GM23338 (cell line): ENCODE measurements at regions not wholly inside any gene's neighbourhood (a gene's known extent, or its start where the extent isn't known, plus 50 kb on each side); places are given as distances from the start of the nearest gene placed in this dataset.
"Not testable (repeated sequence)": the region's sequence is repeated elsewhere in the genome, so short reads cannot be mapped to it uniquely, and the experiment has no call there.

ENCODE experiments used
- ATAC-seq: fragments of 200-7000 bp; cut with Tn5 transposase; 3 replicates; pipeline ENCODE4 v1.9.1; 2020
- DNase-seq: peaks from one replicate; pipeline ENCODE4 v3.0.0-alpha.2; 2015; ENCODE audit warnings: low spot score
- H2AFZ ChIP-seq: fragments of 200-600 bp; sonication (generic); 2 replicates; pipeline ENCODE4 v1.8.0; 2016; ENCODE audit warnings: antibody characterized with exemption, mild to moderate bottlenecking, moderate library complexity
- H3F3A ChIP-seq: fragments of 200-600 bp; sonication (generic); replicated peaks from 2 replicates; pipeline ENCODE4 v1.8.0; 2017; ENCODE audit warnings: antibody characterized with exemption, mixed run types, low read depth
- H3K27ac ChIP-seq: fragments of 200-600 bp; sonication (generic); 2 replicates; pipeline ENCODE4 v1.6.1; 2016; ENCODE audit warnings: low read depth
- H3K27me3 ChIP-seq: fragments of 200-600 bp; sonication (generic); 2 replicates; pipeline ENCODE4 v1.8.0; 2016; ENCODE audit warnings: mild to moderate bottlenecking, mixed run types, moderate library complexity; ENCODE audit not compliant: insufficient read depth
- H3K36me3 ChIP-seq: fragments of 200-600 bp; sonication (generic); 2 replicates; pipeline ENCODE4 v1.8.0; 2016; ENCODE audit warnings: mild to moderate bottlenecking; ENCODE audit not compliant: insufficient read depth
- H3K4me1 ChIP-seq: fragments of 200-600 bp; sonication (generic); 2 replicates; pipeline ENCODE4 v1.8.0; 2016; ENCODE audit warnings: mild to moderate bottlenecking, moderate library complexity; ENCODE audit not compliant: insufficient read depth
- H3K4me2 ChIP-seq: fragments of 200-600 bp; sonication (generic); 2 replicates; pipeline ENCODE4 v1.7.1; 2017; ENCODE audit warnings: mixed run types
- H3K4me3 ChIP-seq: fragments of 200-600 bp; sonication (generic); 2 replicates; pipeline ENCODE4 v1.6.1; 2016; ENCODE audit warnings: mixed run types
- H3K79me2 ChIP-seq: fragments of 200-600 bp; sonication (generic); replicated peaks from 2 replicates; pipeline ENCODE4 v1.8.0; 2017; ENCODE audit warnings: mild to moderate bottlenecking; ENCODE audit not compliant: insufficient read depth
- H3K9me2 ChIP-seq: fragments of 200-600 bp; sonication (generic); 2 replicates; pipeline ENCODE4 v1.8.0; 2017; ENCODE audit not compliant: insufficient read depth
- H4K20me1 ChIP-seq: fragments of 200-600 bp; sonication (generic); replicated peaks from 2 replicates; pipeline ENCODE4 v1.8.0; 2017; ENCODE audit warnings: mild to moderate bottlenecking; ENCODE audit not compliant: insufficient read depth
- H3K27ac Mint-ChIP-seq: 2 replicates; pipeline ENCODE4 v1.8.0; 2020; ENCODE audit warnings: inconsistent platforms, mild to moderate bottlenecking, moderate library complexity, mixed read lengths
- H3K27me3 Mint-ChIP-seq: 3 replicates; pipeline ENCODE4 v1.8.0; 2022; ENCODE audit warnings: low read depth, mild to moderate bottlenecking, moderate library complexity, mixed read lengths, inconsistent platforms; ENCODE audit not compliant: insufficient read depth, poor library complexity
- H3K36me3 Mint-ChIP-seq: 3 replicates; pipeline ENCODE4 v1.8.0; 2021; ENCODE audit warnings: low read depth, mild to moderate bottlenecking, inconsistent platforms, moderate library complexity, mixed read lengths
- H3K4me1 Mint-ChIP-seq: 3 replicates; pipeline ENCODE4 v1.8.0; 2020; ENCODE audit warnings: mild to moderate bottlenecking, inconsistent platforms, mixed read lengths
- H3K4me3 Mint-ChIP-seq: 3 replicates; pipeline ENCODE4 v1.8.0; 2021; ENCODE audit warnings: moderate library complexity, mild to moderate bottlenecking, inconsistent platforms, mixed read lengths
- H3K9me3 Mint-ChIP-seq: 3 replicates; pipeline ENCODE4 v1.8.0; 2020; ENCODE audit warnings: moderate library complexity, mild to moderate bottlenecking, inconsistent platforms, mixed read lengths
- CREB1 ChIP-seq: fragments of 250-450 bp; sonication (Bioruptor Pico); IDR thresholded peaks from 2 replicates; pipeline ENCODE4 v1.5.0; 2020; ENCODE audit warnings: low read depth, mild to moderate bottlenecking, moderate library complexity
- EZH2 ChIP-seq: fragments of 200-600 bp; sonication (generic); IDR thresholded peaks from one replicate; pipeline ENCODE4 v1.8.0; 2017; ENCODE audit warnings: antibody characterized with exemption, mild to moderate bottlenecking, low read depth; ENCODE audit not compliant: unreplicated experiment
- EZH2phosphoT487 ChIP-seq: fragments of 200-600 bp; sonication (generic); IDR thresholded peaks from one replicate; pipeline ENCODE4 v1.8.1; 2018; ENCODE audit warnings: antibody characterized with exemption; ENCODE audit not compliant: unreplicated experiment
- JUNB ChIP-seq: IDR thresholded peaks from one replicate; pipeline ENCODE4 v1.6.1; 2016; ENCODE audit warnings: antibody characterized with exemption; ENCODE audit not compliant: unreplicated experiment
- POLR2AphosphoS5 ChIP-seq: IDR thresholded peaks from 2 replicates; pipeline ENCODE4 v1.6.1; 2016; ENCODE audit warnings: antibody characterized with exemption, low read depth
- STAT1 ChIP-seq: IDR thresholded peaks from one replicate; pipeline ENCODE4 v1.6.1; 2016; ENCODE audit warnings: antibody characterized with exemption; ENCODE audit not compliant: unreplicated experiment
- ZNF114 ChIP-seq: fragments of 250-450 bp; sonication (Bioruptor Pico); IDR thresholded peaks from 2 replicates; pipeline ENCODE4 v1.5.0; 2020; ENCODE audit warnings: mild to moderate bottlenecking, moderate library complexity
- TF ChIP-seq, protein P1 (sequence below): fragments of 250-450 bp; sonication (Bioruptor Pico); IDR thresholded peaks from 2 replicates; pipeline ENCODE4 v1.5.0; 2020; ENCODE audit warnings: mild to moderate bottlenecking, moderate library complexity
- TF ChIP-seq, protein P2 (sequence below): IDR thresholded peaks from 2 replicates; pipeline ENCODE4 v1.6.1; 2016; ENCODE audit warnings: antibody characterized with exemption
- TF ChIP-seq, protein P3 (sequence below), 2 experiments: fragments of 200-600 bp in 1 of 2; sonication (generic) in 1 of 2; conservative IDR thresholded peaks; 2 replicates each; pipeline versions ENCODE4 v1.5.1 to v1.6.1; 2016 to 2017; ENCODE audit warnings: antibody characterized with exemption in 2 of 2, low read depth in 2 of 2, mild to moderate bottlenecking in 2 of 2, moderate library complexity in 1 of 2
- TF ChIP-seq, protein P4 (sequence below): IDR thresholded peaks from one replicate; pipeline ENCODE4 v1.6.1; 2018; ENCODE audit warnings: antibody characterized with exemption; ENCODE audit not compliant: unreplicated experiment

DNA sequence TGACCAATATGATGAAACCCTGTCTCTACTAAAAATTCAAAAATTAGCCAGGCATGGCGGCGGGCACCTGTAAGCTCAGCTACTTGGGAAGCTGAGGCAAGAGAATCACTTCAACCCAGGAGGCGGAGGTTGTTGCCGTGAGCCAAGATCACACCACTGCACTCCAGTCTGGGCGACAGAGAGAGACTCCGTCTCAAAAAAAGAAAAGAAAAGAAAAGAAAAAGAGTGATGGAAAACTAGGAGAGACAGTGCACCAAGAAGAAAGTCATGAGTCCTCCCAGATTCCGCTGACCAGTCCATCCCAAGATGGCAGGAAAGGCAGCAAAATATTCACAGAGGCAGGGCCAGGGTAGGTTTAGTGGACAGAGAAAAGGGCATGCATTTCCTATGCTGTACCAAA lies 226.9 kb downstream of the ASMT start:
- H3K4me1 ChIP-seq, result no peaks in the 10 kb centered on the region
- no peak overlapping the region for H3K4me3 ChIP-seq
- H4K20me1 ChIP-seq, result no peaks in the 10 kb centered on the region
- no peak overlapping the region for H2AFZ ChIP-seq
- no peak overlapping the region for H3K27ac ChIP-seq
- ATAC-seq (no peak), DNase-seq (no peak)
- H3K27me3 Mint-ChIP-seq, result peaks cover 8% of the 10 kb centered on the region
- H3K9me3 Mint-ChIP-seq, result peaks cover 29% of the 10 kb centered on the region
- H3K27me3 ChIP-seq, result no peaks in the 10 kb centered on the region
- TF ChIP-seq EZH2 (no peak), ZNF114 (CRISPR knock-in tag) (no peak), CREB1 (CRISPR knock-in tag) (no peak), POLR2AphosphoS5 (no peak), STAT1 (no peak), JUNB (no peak), EZH2phosphoT487 (no peak)
- TF ChIP-seq, protein P1, sequence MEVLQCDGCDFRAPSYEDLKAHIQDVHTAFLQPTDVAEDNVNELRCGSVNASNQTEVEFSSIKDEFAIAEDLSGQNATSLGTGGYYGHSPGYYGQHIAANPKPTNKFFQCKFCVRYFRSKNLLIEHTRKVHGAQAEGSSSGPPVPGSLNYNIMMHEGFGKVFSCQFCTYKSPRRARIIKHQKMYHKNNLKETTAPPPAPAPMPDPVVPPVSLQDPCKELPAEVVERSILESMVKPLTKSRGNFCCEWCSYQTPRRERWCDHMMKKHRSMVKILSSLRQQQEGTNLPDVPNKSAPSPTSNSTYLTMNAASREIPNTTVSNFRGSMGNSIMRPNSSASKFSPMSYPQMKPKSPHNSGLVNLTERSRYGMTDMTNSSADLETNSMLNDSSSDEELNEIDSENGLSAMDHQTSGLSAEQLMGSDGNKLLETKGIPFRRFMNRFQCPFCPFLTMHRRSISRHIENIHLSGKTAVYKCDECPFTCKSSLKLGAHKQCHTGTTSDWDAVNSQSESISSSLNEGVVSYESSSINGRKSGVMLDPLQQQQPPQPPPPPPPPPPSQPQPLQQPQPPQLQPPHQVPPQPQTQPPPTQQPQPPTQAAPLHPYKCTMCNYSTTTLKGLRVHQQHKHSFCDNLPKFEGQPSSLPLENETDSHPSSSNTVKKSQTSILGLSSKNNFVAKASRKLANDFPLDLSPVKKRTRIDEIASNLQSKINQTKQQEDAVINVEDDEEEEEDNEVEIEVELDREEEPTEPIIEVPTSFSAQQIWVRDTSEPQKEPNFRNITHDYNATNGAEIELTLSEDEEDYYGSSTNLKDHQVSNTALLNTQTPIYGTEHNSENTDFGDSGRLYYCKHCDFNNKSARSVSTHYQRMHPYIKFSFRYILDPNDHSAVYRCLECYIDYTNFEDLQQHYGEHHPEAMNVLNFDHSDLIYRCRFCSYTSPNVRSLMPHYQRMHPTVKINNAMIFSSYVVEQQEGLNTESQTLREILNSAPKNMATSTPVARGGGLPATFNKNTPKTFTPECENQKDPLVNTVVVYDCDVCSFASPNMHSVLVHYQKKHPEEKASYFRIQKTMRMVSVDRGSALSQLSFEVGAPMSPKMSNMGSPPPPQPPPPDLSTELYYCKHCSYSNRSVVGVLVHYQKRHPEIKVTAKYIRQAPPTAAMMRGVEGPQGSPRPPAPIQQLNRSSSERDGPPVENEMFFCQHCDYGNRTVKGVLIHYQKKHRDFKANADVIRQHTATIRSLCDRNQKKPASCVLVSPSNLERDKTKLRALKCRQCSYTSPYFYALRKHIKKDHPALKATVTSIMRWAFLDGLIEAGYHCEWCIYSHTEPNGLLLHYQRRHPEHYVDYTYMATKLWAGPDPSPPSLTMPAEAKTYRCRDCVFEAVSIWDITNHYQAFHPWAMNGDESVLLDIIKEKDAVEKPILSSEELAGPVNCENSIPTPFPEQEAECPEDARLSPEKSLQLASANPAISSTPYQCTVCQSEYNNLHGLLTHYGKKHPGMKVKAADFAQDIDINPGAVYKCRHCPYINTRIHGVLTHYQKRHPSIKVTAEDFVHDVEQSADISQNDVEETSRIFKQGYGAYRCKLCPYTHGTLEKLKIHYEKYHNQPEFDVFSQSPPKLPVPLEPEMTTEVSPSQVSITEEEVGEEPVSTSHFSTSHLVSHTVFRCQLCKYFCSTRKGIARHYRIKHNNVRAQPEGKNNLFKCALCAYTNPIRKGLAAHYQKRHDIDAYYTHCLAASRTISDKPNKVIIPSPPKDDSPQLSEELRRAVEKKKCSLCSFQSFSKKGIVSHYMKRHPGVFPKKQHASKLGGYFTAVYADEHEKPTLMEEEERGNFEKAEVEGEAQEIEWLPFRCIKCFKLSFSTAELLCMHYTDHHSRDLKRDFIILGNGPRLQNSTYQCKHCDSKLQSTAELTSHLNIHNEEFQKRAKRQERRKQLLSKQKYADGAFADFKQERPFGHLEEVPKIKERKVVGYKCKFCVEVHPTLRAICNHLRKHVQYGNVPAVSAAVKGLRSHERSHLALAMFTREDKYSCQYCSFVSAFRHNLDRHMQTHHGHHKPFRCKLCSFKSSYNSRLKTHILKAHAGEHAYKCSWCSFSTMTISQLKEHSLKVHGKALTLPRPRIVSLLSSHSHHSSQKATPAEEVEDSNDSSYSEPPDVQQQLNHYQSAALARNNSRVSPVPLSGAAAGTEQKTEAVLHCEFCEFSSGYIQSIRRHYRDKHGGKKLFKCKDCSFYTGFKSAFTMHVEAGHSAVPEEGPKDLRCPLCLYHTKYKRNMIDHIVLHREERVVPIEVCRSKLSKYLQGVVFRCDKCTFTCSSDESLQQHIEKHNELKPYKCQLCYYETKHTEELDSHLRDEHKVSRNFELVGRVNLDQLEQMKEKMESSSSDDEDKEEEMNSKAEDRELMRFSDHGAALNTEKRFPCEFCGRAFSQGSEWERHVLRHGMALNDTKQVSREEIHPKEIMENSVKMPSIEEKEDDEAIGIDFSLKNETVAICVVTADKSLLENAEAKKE (CRISPR knock-in tag), result no peak
- TF ChIP-seq, protein P2, sequence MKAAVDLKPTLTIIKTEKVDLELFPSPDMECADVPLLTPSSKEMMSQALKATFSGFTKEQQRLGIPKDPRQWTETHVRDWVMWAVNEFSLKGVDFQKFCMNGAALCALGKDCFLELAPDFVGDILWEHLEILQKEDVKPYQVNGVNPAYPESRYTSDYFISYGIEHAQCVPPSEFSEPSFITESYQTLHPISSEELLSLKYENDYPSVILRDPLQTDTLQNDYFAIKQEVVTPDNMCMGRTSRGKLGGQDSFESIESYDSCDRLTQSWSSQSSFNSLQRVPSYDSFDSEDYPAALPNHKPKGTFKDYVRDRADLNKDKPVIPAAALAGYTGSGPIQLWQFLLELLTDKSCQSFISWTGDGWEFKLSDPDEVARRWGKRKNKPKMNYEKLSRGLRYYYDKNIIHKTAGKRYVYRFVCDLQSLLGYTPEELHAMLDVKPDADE, result no peak
- TF ChIP-seq, protein P3, sequence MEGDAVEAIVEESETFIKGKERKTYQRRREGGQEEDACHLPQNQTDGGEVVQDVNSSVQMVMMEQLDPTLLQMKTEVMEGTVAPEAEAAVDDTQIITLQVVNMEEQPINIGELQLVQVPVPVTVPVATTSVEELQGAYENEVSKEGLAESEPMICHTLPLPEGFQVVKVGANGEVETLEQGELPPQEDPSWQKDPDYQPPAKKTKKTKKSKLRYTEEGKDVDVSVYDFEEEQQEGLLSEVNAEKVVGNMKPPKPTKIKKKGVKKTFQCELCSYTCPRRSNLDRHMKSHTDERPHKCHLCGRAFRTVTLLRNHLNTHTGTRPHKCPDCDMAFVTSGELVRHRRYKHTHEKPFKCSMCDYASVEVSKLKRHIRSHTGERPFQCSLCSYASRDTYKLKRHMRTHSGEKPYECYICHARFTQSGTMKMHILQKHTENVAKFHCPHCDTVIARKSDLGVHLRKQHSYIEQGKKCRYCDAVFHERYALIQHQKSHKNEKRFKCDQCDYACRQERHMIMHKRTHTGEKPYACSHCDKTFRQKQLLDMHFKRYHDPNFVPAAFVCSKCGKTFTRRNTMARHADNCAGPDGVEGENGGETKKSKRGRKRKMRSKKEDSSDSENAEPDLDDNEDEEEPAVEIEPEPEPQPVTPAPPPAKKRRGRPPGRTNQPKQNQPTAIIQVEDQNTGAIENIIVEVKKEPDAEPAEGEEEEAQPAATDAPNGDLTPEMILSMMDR (conservative IDR thresholded peaks at IDR 0.05; ENCODE audit: low read depth in 2 of 2), result no peak
- TF ChIP-seq, protein P4, sequence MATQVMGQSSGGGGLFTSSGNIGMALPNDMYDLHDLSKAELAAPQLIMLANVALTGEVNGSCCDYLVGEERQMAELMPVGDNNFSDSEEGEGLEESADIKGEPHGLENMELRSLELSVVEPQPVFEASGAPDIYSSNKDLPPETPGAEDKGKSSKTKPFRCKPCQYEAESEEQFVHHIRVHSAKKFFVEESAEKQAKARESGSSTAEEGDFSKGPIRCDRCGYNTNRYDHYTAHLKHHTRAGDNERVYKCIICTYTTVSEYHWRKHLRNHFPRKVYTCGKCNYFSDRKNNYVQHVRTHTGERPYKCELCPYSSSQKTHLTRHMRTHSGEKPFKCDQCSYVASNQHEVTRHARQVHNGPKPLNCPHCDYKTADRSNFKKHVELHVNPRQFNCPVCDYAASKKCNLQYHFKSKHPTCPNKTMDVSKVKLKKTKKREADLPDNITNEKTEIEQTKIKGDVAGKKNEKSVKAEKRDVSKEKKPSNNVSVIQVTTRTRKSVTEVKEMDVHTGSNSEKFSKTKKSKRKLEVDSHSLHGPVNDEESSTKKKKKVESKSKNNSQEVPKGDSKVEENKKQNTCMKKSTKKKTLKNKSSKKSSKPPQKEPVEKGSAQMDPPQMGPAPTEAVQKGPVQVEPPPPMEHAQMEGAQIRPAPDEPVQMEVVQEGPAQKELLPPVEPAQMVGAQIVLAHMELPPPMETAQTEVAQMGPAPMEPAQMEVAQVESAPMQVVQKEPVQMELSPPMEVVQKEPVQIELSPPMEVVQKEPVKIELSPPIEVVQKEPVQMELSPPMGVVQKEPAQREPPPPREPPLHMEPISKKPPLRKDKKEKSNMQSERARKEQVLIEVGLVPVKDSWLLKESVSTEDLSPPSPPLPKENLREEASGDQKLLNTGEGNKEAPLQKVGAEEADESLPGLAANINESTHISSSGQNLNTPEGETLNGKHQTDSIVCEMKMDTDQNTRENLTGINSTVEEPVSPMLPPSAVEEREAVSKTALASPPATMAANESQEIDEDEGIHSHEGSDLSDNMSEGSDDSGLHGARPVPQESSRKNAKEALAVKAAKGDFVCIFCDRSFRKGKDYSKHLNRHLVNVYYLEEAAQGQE, result no peak
- H3K4me2 ChIP-seq, result no peak overlapping the region
- H3K79me2 ChIP-seq, result no peaks in the 10 kb centered on the region
- H3K4me1 Mint-ChIP-seq, result no peaks in the 10 kb centered on the region
- no peaks in the 10 kb centered on the region for H3F3A ChIP-seq
- no peaks in the 10 kb centered on the region for H3K36me3 ChIP-seq
- no peaks in the 10 kb centered on the region for H3K9me2 ChIP-seq
- no peak overlapping the region for H3K4me3 Mint-ChIP-seq
- no peak overlapping the region for H3K27ac Mint-ChIP-seq
- peaks cover 15% of the 10 kb centered on the region; the same call in 2 of the 3 replicates for H3K36me3 Mint-ChIP-seq

DNA sequence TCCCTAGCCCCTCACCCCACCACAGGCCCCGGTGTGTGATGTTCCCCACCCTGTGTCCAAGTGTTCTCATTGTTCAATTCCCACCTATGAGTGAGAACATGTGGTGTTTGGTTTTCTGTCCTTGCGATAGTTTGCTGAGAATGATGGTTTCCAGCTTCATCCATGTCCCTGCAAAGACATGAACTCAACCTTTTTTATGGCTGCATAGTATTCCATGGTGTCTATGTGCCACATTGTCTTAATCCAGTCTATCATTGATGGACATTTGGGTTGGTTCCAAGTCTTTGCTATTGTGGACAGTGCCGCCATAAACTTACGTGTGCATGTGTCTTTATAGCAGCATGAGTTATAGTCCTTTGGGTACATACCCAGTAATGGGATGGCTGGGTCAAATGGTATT lies 232.1 kb downstream of the ASMT start:
- H3K4me3 Mint-ChIP-seq, H3K27ac Mint-ChIP-seq: not testable (repeated sequence)

More for the DNA sequence above, 232.1 kb downstream of the ASMT start:
- H3K27me3 Mint-ChIP-seq, H3K4me1 ChIP-seq, DNase-seq, H3K79me2 ChIP-seq, H3K4me2 ChIP-seq, H3K4me3 ChIP-seq, H3K36me3 Mint-ChIP-seq, H3K36me3 ChIP-seq, H4K20me1 ChIP-seq, H2AFZ ChIP-seq, H3K27ac ChIP-seq, H3F3A ChIP-seq, H3K4me1 Mint-ChIP-seq, H3K27me3 ChIP-seq, H3K9me2 ChIP-seq, ATAC-seq: not testable (repeated sequence)
- peaks cover 16% of the 10 kb centered on the region for H3K9me3 Mint-ChIP-seq
